Left ventricle myocardium inferior (tissue), 1 donor: ENCODE measurements at regions not wholly inside any gene's neighbourhood (a gene's known extent, or its start where the extent isn't known, plus 50 kb on each side); places are given as distances from the start of the nearest gene placed in this dataset.
A peak's percentile ranks its signal among the peaks of the same experiment; 100 is the strongest.

Source experiments
- DNase-seq: peaks from one replicate; pipeline ENCODE4 v3.0.0-alpha.2; 2020
- H3K27ac ChIP-seq: fragments of 200-600 bp; replicated peaks from 2 replicates; pipeline ENCODE4 v1.8.0; 2021
- H3K27me3 ChIP-seq: fragments of 200-600 bp; 2 replicates; pipeline ENCODE4 v1.8.0; 2021; ENCODE audit warnings: low read depth
- H3K36me3 ChIP-seq: fragments of 200-600 bp; 2 replicates; pipeline ENCODE4 v1.8.0; 2021
- H3K4me1 ChIP-seq: fragments of 200-600 bp; 2 replicates; pipeline ENCODE4 v1.8.0; 2021
- H3K4me3 ChIP-seq: fragments of 200-600 bp; 2 replicates; pipeline ENCODE4 v1.8.0; 2021; ENCODE audit warnings: mild to moderate bottlenecking, moderate library complexity
- H3K9me3 ChIP-seq: fragments of 200-600 bp; replicated peaks from 2 replicates; pipeline ENCODE4 v1.8.0; 2021
- CTCF ChIP-seq: fragments of 200-600 bp; IDR thresholded peaks from 2 replicates; pipeline ENCODE4 v1.8.0; 2021; ENCODE audit warnings: antibody characterized with exemption, mild to moderate bottlenecking, borderline replicate concordance
- intact Hi-C: fragments of 100-400 bp; cut with micrococcal nuclease; formaldehyde crosslinking; loops from one replicate; pipeline ENCODE4 v1.11.0; 2022
- donor health status: DM: no; HTN: yes; CAD: no; lungs with severe emphysema.

DNA sequence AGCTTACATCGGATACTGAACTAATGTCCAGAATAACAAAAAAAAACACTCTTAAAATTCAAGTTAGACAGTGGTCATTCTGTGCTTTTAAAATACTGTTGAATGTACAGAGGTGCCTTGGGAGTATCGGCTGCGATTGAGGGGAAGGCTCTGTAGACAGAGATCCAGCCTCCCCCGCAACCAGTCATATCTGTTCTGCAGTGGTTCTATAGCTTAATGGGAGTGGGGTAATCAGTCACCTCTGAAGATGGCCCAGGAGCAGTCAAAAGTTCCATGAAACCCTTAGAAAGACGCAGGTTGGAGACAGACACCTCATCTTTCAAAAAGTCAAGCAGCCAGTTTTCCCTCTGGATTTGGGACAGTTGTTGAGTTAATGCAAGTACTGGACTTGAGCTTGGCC, 1486.6 kb upstream of the TMEM132C start:
- intact Hi-C loops = no loop called here

DNA sequence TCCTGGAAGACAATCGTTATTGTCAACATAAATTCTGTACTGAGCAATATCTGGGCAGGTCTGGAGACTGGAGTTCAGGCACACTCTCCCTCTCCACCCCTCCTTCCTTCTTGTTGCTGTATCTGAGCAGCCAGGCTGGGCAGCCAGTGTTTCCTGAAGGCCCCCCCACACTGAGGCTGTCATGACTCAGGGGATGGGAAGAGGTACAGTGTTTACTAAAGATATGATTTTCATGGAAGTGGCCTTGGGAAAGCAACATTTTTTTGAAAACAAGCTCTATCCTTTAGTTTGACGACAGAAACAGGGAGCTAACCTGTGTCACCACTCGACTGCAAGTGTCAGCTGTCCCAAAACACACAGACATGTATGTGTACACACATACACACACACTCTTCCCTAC, 1485.4 kb upstream of the TMEM132C start:
- H3K27ac ChIP-seq = no peak overlapping the region
- no peak for DNase-seq
- H3K4me1 ChIP-seq = no peaks in the 10 kb centered on the region
- TF ChIP-seq CTCF = no peak
- no peaks in the 10 kb centered on the region for H3K36me3 ChIP-seq
- H3K9me3 ChIP-seq = no peaks in the 10 kb centered on the region
- intact Hi-C loops = no loop called here
- H3K27me3 ChIP-seq = peaks cover 29% of the 10 kb centered on the region
- H3K4me3 ChIP-seq = no peak overlapping the region

More for the DNA sequence above, 1486.6 kb upstream of the TMEM132C start:
- no peak overlapping the region for H3K27ac ChIP-seq
- H3K27me3 ChIP-seq = peaks cover 29% of the 10 kb centered on the region
- no peak for TF ChIP-seq CTCF
- no peaks in the 10 kb centered on the region for H3K36me3 ChIP-seq
- H3K4me1 ChIP-seq = no peaks in the 10 kb centered on the region
- no peak for DNase-seq
- H3K9me3 ChIP-seq = no peaks in the 10 kb centered on the region
- no peak overlapping the region for H3K4me3 ChIP-seq

DNA sequence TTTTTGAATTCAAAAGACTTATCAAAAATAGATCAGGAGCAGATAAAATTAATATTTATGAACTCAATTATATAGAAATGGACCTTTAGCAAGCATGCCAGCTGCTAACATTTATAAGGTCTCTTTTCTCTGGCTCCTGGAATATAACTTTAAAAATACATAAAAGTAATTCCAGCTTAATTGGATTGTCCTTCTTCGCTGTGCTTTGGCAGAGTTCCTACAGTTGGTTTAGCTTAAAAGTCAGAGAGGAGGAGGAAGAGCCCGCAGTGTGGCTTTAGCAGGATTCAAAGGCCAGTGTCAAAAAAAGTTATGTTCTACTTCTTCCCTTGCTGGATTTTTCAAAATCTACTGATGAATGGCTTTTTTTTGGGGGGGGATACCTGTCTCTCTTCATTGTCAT, 1484.9 kb upstream of the TMEM132C start:
- no peaks in the 10 kb centered on the region for H3K36me3 ChIP-seq
- peaks cover 29% of the 10 kb centered on the region for H3K27me3 ChIP-seq
- no peak overlapping the region for H3K27ac ChIP-seq
- H3K4me1 ChIP-seq = no peaks in the 10 kb centered on the region
- no peaks in the 10 kb centered on the region for H3K9me3 ChIP-seq
- H3K4me3 ChIP-seq = no peak overlapping the region
- no peak for DNase-seq
- TF ChIP-seq CTCF = no peak
- intact Hi-C loops = no loop called here

DNA sequence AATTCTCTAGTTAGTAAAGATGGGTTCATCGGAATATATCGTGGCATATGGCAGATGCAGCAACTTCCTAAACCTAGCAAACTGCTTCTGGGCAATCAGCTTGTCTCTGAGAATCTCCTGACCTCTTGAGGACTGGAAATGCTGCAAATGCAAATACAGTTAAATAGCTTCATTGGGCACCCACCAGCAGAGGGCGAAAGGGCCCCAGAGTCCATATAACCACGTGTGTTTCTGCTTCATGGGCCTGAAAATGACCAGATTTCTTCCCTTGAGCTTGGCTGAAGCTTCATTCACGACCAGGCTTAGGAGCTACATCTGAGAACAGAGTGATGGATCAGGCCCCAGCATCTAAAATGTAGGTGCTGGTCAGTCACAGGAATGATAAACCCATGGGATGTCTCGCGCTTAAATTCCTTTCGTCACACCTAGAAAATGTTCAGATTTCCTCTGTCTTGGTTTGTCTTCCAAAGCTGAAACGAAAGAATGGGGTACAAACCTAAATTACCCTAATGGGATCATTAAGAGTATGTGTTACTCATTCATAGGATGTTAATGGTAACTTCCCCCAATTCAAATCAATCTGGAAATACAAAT, 1482.5 kb upstream of the TMEM132C start:
- intact Hi-C loops = no loop called here
- Histone ChIP-seq H3K27me3 (peaks cover 19% of the 10 kb centered on the region), H3K27ac (no peak overlapping the region), H3K9me3 (no peaks in the 10 kb centered on the region), H3K4me1 (no peaks in the 10 kb centered on the region), H3K4me3 (no peak overlapping the region), H3K36me3 (no peaks in the 10 kb centered on the region)
- peak; percentile 59 for TF ChIP-seq CTCF
- DNase-seq = no peak

- DNase-seq = no peak
- H3K27me3 ChIP-seq = peaks cover 4% of the 10 kb centered on the region
- H3K27ac ChIP-seq = no peak overlapping the region
- H3K9me3 ChIP-seq = no peaks in the 10 kb centered on the region
- TF ChIP-seq CTCF = no peak
- H3K4me1 ChIP-seq = no peaks in the 10 kb centered on the region
- intact Hi-C loops = no loop called here
- H3K36me3 ChIP-seq = no peaks in the 10 kb centered on the region
- no peak overlapping the region for H3K4me3 ChIP-seq
Observed at GRCh38 chr12:126789963-126790362, 1477.0 kb upstream of the TMEM132C start.
